HCT116 (cell line): ENCODE measurements at regions not wholly inside any gene's neighbourhood (a gene's known extent, or its start where the extent isn't known, plus 50 kb on each side); places are given as distances from the start of the nearest gene placed in this dataset.

Experiments used
- CTCF ChIP-seq, 3 experiments: fragments of 200-600 bp in 1 of 3; sonication (generic) in 1 of 3; IDR thresholded peaks in 2 of 3; conservative IDR thresholded peaks in 1 of 3; 2 replicates each; pipeline ENCODE4 v1.5.1; 2012 to 2017; ENCODE audit warnings: low read depth in 2 of 3, low read length in 2 of 3, antibody characterized with exemption in 1 of 3, borderline replicate concordance in 1 of 3, control low read depth in 1 of 3, mild to moderate bottlenecking in 1 of 3, mixed read lengths in 1 of 3, mixed run types in 1 of 3, moderate library complexity in 1 of 3; ENCODE audit not compliant: insufficient read depth in 1 of 3
- POLR2A ChIP-seq: IDR thresholded peaks from 2 replicates; pipeline ENCODE4 v1.7.0; 2011; ENCODE audit warnings: borderline replicate concordance; ENCODE audit not compliant: insufficient read depth, insufficient read length; ENCODE audit errors: extremely low read depth
- REST ChIP-seq: IDR thresholded peaks from 2 replicates; pipeline ENCODE4 v1.6.1; 2012; ENCODE audit warnings: low read depth
- ZBTB33 ChIP-seq: IDR thresholded peaks from 2 replicates; pipeline ENCODE4 v1.6.1; 2011; ENCODE audit warnings: mild to moderate bottlenecking, low read length, moderate library complexity; ENCODE audit not compliant: insufficient replicate concordance; ENCODE audit errors: extremely low read depth

GRCh38 chr10:33772370-33773252, 438.1 kb upstream of the NRP1 start:
- TF ChIP-seq ZBTB33 (no peak), CTCF (IDR thresholded peaks at IDR 0.05 in 2 of 3, conservative IDR thresholded peaks at IDR 0.05 in 1 of 3; ENCODE audit: borderline replicate concordance in 1 of 3, insufficient read depth in 1 of 3, low read depth in 2 of 3, low read length in 2 of 3) (no peak), POLR2A (no peak), REST (no peak)
